ENCODE measurements at regions not wholly inside any gene's neighbourhood (a gene's known extent, or its start where the extent isn't known, plus 50 kb on each side); places are given as distances from the start of the nearest gene placed in this dataset.

DNA sequence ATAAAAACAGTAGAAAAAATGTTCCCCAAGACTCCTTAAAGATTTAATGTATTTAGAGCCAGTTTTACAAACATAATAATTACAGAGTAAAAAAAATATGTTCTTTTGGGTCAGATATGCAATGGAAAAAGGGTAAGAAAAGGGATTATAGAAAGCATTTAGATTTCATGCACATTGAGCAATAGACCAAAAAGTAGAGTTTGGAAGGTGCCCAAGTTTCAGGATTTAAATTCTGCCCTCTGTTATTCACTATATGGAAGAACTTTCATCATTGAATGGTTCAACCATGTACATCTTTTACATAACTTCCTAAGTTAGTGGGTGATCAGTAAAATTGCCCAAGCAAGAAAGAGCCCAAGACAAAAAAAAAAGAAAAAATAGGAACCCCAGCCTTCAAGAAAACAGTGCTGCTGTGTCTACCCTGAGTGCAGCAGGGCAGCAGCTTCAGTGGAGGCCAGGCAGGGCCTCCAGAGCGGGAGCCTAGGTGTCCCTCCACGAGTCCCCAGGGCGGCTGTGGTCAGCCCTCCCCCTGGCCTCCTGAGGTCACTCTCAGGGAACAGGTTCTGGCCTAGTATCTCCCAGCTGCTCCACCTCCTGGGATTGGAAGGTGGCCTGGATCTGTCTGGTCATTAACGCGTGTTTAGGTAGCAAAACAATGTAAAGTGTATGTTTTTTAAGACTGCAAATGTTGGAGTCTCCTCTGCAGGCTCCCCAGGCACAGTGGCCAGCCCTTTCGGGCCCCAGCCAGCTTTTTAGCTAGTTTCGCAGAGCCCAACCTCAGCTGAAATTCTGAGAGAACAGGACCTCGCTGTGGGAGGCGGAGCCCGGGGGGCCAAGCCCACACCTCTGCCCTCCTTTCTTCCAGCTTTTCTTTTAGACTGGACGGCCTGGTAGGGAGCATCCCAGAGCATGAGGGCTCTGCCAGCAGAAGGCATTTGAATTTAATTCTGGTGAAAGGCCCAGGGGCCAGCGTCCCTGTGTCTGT, 77.3 kb downstream of the TEX51 start:
- peaks cover 6% of the 10 kb centered on the region for H3K4me1 Mint-ChIP-seq
- H3K27me3 Mint-ChIP-seq (ENCODE audit: low read depth) = peaks cover 22% of the 10 kb centered on the region
- H3K36me3 Mint-ChIP-seq = no peaks in the 10 kb centered on the region
- H3K4me3 Mint-ChIP-seq = no peak overlapping the region
- DNase-seq (ENCODE audit: low spot score in 2 of 2, unreplicated experiment in 2 of 2) = no peak
- no peaks in the 10 kb centered on the region for H3K9me3 Mint-ChIP-seq
- no peak overlapping the region for H3K27ac Mint-ChIP-seq
- TF ChIP-seq, protein P1, sequence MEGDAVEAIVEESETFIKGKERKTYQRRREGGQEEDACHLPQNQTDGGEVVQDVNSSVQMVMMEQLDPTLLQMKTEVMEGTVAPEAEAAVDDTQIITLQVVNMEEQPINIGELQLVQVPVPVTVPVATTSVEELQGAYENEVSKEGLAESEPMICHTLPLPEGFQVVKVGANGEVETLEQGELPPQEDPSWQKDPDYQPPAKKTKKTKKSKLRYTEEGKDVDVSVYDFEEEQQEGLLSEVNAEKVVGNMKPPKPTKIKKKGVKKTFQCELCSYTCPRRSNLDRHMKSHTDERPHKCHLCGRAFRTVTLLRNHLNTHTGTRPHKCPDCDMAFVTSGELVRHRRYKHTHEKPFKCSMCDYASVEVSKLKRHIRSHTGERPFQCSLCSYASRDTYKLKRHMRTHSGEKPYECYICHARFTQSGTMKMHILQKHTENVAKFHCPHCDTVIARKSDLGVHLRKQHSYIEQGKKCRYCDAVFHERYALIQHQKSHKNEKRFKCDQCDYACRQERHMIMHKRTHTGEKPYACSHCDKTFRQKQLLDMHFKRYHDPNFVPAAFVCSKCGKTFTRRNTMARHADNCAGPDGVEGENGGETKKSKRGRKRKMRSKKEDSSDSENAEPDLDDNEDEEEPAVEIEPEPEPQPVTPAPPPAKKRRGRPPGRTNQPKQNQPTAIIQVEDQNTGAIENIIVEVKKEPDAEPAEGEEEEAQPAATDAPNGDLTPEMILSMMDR (IDR thresholded peaks at IDR 0.05; ENCODE audit: unreplicated experiment) = no peak

DNA sequence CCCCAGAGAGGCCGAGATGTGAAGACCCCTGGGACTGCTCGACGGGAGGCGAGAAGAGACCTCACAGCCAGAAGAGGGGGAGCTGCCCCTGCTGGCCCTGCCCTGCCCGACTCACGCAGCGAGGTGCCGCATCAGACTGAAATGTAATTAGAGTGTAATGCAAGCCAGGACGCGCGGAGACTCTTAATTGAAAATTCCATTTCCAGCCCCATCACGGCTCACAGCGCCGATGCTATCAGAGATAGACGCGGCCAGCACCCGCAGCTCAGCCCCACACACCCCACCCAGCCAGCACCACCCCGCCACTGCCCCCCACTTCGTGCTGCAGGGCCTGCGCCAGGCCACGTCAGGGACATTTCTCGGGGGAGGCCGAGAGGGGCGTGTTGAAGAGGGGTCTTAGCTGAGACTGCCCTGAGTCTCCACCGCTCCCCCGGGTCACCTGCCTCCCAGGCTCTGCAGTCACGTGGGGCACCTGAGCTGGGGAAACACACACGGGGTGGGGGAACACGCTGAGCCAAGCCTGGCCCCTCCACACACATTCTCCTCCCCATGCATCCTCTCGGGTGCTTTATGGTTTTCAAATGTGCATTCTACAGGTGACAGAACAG, 78.1 kb downstream of the TEX51 start:
- Mint-ChIP-seq H3K9me3 (no peaks in the 10 kb centered on the region), H3K4me3 (no peak overlapping the region), H3K27ac (no peak overlapping the region), H3K27me3 (ENCODE audit: low read depth) (peaks cover 19% of the 10 kb centered on the region), H3K36me3 (no peaks in the 10 kb centered on the region), H3K4me1 (peaks cover 6% of the 10 kb centered on the region)
- DNase-seq (ENCODE audit: low spot score in 2 of 2, unreplicated experiment in 2 of 2) = no peak
- TF ChIP-seq, protein P1 (IDR thresholded peaks at IDR 0.05; ENCODE audit: unreplicated experiment) = no peak

DNA sequence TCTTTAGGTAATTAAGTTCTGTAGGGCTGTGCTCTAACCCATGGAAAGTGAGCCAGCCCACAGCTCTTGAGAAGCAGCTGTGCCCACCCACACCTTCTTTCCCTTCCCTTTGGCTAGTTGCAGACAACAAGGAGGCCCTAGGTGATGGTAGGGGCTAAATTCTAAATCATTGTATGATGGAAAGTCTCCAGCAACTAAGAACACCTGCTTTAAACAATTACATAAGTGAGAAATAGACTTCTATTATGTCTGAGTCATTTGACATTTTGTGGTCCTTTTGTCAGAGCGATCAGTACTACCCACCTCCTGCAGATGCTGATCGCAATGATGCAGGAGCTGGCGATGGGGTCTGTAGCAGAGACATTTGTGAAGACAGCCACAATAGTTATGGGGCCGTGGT, 79.6 kb downstream of the TEX51 start:
- peaks cover 6% of the 10 kb centered on the region for H3K27me3 Mint-ChIP-seq (ENCODE audit: low read depth)
- H3K36me3 Mint-ChIP-seq = no peaks in the 10 kb centered on the region
- TF ChIP-seq, protein P1 (IDR thresholded peaks at IDR 0.05; ENCODE audit: unreplicated experiment) = no peak
- no peaks in the 10 kb centered on the region for H3K9me3 Mint-ChIP-seq
- peaks cover 6% of the 10 kb centered on the region for H3K4me1 Mint-ChIP-seq
- H3K4me3 Mint-ChIP-seq = no peak overlapping the region
- H3K27ac Mint-ChIP-seq = no peak overlapping the region
- no peak for DNase-seq (ENCODE audit: low spot score in 2 of 2, unreplicated experiment in 2 of 2)

DNA sequence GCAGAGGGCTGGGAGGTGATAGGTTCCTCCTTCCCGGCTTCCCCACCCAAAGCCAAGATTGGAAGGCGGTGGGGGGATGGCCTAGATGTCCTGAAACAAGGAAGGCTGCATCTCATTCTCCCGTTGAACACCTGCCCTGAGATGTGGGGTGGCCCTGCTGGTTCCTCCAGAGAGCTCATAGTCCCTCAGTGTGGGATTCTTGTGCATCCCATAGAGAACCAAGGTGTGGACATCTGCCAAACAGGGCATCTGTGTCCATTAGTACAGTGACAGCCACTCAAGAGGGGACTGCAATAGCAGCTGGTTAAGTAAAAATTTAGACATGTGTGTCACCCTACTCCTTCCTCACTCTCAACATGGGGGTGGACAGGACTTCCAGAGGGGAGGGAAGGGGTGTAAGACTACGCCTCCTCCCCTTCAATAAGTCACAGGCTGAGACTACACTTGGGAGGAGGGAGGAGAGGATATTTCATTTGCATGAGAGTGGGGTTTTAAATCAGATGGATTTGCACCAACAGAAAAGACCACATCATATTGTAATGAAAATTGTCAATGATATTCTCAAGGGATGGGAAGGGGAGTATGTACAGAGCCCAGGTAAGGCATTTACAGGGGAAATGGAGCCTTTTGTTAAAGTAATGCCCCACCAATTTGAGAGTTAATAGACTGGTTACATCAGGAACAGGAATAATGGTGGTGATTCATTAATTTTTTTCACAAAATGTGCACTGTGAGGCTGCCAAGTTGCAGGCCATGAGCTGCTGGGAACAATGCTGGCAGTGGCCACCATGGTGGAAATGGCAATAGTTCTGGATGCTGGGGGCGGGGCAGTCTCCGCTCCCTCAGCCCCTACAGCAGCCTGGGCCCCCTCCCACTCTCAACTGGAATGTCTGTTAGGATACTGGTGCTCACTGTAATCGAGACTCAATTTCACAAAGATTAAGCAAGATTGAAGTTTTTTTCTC, 80.6 kb downstream of the TEX51 start:
- Mint-ChIP-seq H3K4me3 (no peak overlapping the region), H3K36me3 (no peaks in the 10 kb centered on the region), H3K27ac (no peak overlapping the region), H3K9me3 (peaks cover 4% of the 10 kb centered on the region), H3K4me1 (peaks cover 6% of the 10 kb centered on the region), H3K27me3 (ENCODE audit: low read depth) (no peaks in the 10 kb centered on the region)
- DNase-seq (ENCODE audit: low spot score in 2 of 2, unreplicated experiment in 2 of 2) = no peak
- TF ChIP-seq, protein P1 (IDR thresholded peaks at IDR 0.05; ENCODE audit: unreplicated experiment) = no peak

DNA sequence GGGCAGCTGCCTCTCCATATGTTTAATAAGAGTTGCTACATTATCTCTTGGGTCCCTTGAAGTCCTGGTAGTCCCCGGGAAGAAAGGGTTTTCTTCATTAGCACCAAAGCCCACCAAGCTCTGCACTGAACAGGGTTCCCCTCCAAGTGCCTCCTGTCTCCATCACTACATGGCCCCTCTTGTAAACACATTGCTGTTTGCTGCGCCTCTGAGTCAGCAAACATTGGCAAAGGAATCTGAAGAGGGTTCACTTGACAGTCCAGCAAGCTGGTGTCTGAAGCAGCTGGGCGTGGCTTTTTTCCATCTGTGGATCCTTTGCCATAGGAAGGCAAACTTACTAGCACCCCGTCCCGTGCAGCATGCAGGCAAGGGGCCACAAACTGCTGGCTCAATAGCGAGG, 82.8 kb downstream of the TEX51 start:
- no peak overlapping the region for H3K27ac Mint-ChIP-seq
- H3K36me3 Mint-ChIP-seq = no peaks in the 10 kb centered on the region
- no peak overlapping the region for H3K4me3 Mint-ChIP-seq
- peaks cover 9% of the 10 kb centered on the region for H3K9me3 Mint-ChIP-seq
- no peaks in the 10 kb centered on the region for H3K27me3 Mint-ChIP-seq (ENCODE audit: low read depth)
- DNase-seq (ENCODE audit: low spot score in 2 of 2, unreplicated experiment in 2 of 2) = no peak
- TF ChIP-seq, protein P1 (IDR thresholded peaks at IDR 0.05; ENCODE audit: unreplicated experiment) = no peak
- no peaks in the 10 kb centered on the region for H3K4me1 Mint-ChIP-seq

Data from mesothelial cell of epicardium (in vitro differentiated cells).